Mammary epithelial cell (primary cell): ENCODE measurements at regions not wholly inside any gene's neighbourhood (a gene's known extent, or its start where the extent isn't known, plus 50 kb on each side); places are given as distances from the start of the nearest gene placed in this dataset.

Experiments
- CTCF ChIP-seq, 2 donors: IDR thresholded peaks in 1 of 2; conservative IDR thresholded peaks in 1 of 2; 2 replicates each; pipeline ENCODE4 v1.5.1; 2011 to 2012; ENCODE audit warnings: inconsistent platforms in 2 of 2, low read length in 2 of 2, mild to moderate bottlenecking in 2 of 2, control low read depth in 1 of 2, low read depth in 1 of 2; ENCODE audit not compliant: insufficient read depth in 1 of 2; ENCODE audit errors: extremely low read depth in 1 of 2
- EZH2 ChIP-seq: IDR thresholded peaks from 2 replicates; pipeline ENCODE4 v1.6.1; 2012; ENCODE audit warnings: low read length, inconsistent platforms, borderline replicate concordance

- TF ChIP-seq CTCF (conservative IDR thresholded peaks at IDR 0.05 in 1 of 2, IDR thresholded peaks at IDR 0.05 in 1 of 2; ENCODE audit: extremely low read depth in 1 of 2, insufficient read depth in 1 of 2, low read depth in 1 of 2, low read length in 2 of 2) (no peak), EZH2 (no peak)
Observed at GRCh38 chr11:39345834-39346442, 2113.5 kb downstream of the LRRC4C start.
